GM20000 (cell line): ENCODE measurements at regions not wholly inside any gene's neighbourhood (a gene's known extent, or its start where the extent isn't known, plus 50 kb on each side); places are given as distances from the start of the nearest gene placed in this dataset.

Source experiments
- DNase-seq: peaks from one replicate; pipeline ENCODE4 v3.0.0; 2012; ENCODE audit warnings: low spot score
- TF ChIP-seq, protein P1 (sequence below): IDR thresholded peaks from 2 replicates; pipeline ENCODE4 v1.5.1; 2012; ENCODE audit warnings: mild to moderate bottlenecking, control low read depth; ENCODE audit errors: extremely low read depth, missing control alignments

DNA sequence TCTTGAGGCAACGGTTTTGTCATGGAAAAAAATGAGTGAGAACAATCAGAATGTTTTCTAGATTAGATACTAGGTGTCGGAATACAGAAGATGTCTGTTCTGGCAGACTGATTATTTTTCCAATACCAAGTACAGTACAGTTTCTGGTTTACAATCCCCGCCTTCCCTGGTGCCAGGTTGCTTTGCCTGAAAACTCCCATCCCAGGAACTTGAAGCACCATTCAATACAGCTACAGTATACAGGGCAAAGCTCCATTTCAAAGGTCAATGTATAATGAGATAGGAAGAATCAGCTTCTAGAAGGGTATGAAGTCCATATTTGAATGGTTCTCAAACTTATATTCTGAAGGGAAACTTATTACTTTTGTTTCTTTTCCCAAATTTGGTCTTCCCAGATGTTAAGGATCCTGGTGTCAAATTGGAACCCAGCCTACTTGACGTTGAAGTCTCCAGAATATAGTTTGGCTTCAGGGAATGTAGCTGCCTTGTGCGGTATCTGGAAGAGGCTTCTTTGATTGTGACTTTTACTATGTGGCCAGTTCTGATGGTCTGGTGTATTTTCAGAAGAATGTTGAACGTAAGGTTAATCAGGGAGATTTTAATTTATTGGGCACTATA, 238.0 kb upstream of the ATP2B1 start:
- no peak for DNase-seq
- TF ChIP-seq, protein P1, sequence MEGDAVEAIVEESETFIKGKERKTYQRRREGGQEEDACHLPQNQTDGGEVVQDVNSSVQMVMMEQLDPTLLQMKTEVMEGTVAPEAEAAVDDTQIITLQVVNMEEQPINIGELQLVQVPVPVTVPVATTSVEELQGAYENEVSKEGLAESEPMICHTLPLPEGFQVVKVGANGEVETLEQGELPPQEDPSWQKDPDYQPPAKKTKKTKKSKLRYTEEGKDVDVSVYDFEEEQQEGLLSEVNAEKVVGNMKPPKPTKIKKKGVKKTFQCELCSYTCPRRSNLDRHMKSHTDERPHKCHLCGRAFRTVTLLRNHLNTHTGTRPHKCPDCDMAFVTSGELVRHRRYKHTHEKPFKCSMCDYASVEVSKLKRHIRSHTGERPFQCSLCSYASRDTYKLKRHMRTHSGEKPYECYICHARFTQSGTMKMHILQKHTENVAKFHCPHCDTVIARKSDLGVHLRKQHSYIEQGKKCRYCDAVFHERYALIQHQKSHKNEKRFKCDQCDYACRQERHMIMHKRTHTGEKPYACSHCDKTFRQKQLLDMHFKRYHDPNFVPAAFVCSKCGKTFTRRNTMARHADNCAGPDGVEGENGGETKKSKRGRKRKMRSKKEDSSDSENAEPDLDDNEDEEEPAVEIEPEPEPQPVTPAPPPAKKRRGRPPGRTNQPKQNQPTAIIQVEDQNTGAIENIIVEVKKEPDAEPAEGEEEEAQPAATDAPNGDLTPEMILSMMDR, result no peak

DNA sequence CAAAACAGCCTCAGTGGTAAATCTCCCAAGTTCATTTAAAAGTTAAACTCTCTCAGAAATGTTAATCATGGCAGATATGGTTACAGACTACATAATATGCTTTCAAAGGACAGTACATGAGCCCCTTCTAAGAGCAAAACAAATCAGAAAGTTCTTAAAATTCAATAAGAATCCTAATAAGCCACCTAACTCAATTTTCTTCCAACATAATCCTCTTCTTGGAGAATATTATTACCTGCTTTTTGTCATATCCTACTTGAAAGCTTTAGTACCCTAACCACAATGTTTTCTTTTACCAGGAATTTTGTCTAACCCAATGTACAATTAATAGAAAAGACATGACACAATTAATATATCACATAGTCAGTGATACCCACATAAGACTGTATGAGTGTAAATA, 236.5 kb upstream of the ATP2B1 start:
- no peak for DNase-seq
- TF ChIP-seq, protein P1, result no peak

DNA sequence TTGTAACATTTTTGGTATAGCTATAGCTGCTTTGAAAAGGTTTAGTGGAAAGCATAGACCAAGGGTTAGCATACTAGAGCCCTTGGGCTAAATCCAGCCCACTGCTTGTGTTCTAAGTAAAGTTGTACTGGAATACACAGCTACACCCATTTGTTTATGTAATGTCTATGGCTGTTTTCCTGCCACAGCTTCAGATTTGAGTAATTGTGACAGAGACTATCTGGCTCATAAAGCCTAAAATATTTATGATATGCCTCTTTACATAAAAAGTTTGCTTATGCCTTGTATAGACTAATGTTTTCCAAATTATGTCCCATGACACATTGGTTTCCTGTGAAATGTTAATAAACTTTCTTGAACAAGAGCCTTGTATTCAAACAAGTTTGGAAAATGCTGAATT, 234.8 kb upstream of the ATP2B1 start:
- TF ChIP-seq, protein P1, result no peak
- DNase-seq, result no peak

DNA sequence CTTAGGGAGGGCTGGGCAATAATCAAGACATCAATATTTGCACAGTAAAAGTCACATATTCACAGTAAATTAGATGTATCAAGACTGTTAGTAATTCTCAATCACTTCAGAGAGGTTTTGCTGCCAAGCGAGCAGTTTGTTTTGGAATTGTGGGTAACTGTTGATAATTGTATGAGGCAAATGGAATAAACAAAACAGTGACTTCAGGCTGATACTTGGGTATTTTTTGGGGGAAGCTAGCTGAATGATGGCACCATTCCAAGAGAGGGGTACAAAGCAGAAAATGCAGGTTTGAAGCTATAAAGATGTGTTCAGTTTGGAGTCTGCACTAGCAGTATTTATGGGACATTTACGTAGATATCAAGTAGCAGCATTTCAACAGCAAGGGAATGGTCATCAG, 232.8 kb upstream of the ATP2B1 start:
- DNase-seq, result no peak

DNA sequence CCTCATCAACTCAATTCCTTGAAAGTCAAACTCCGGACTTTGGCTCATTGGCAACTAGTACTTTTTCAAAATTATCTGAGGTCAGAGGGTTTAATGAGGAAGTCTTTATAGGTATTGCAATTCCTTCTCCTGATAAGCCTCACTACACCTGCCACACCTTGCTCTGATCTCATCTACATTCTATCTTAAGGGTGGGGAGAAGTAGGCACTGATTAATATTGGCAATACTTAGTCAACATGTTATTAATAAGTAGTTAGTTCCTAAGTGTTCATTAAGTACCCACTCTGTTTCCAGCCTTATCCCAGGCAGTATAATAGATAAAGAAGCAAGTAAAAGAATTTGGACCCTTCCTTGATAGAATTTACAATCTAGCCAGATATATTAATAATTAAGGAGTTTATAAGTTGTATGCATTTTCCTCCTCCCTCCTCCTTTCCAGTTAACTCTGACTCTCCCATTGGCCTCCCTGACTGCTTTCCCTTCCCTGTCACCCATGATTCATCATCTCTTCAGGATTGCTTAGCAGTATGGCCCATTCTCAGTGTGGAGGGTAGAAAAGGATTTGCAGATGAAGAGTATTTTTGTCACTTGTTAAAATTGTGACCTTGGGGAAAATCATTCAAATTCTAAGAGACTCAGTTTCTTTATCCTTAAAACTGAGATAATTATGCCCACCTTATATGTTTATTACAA, 231.0 kb upstream of the ATP2B1 start:
- TF ChIP-seq, protein P1, result no peak
- DNase-seq, result no peak

More for the DNA sequence above, 232.8 kb upstream of the ATP2B1 start:
- TF ChIP-seq, protein P1, result no peak

DNA sequence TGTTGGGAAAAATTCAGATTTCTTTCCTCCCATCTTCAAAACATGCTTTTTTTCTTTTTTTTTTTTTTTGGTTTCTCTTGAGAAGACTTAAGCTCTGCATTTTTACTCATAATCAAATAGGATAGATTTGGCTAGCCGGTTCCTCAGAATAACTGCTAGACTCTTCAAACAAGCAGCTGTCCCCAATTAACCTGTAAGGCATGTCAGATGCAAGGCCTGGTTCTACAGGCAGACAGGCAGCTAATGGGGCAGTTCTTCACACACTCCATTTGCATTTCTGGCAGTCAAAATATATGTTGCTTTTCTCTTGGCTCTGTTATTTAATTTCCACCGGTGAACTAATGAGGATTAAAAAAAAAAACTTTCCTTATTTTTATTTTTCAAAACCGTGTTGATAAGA, 228.0 kb upstream of the ATP2B1 start:
- DNase-seq, result no peak
- TF ChIP-seq, protein P1, result no peak

DNA sequence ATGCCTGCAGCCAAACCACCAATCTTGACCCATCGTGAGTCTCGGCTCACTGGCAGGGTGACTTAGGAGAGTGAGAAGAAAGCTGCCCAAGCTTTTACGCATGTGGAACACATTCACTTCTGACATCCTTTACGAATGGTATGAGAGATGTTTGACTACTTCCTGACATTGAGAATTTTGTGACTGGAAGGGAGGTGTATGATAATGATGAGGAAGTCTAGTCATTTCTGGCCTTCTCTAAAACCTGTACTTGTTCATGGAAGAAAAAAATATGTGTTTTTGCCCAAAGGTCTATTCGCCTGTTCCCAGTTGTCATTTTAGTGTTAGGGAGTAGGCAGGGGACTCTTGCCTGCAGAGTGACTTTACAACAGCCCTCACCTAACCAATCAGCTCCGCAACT, 227.2 kb upstream of the ATP2B1 start:
- TF ChIP-seq, protein P1, result no peak
- no peak for DNase-seq
